ENCODE measurements at regions not wholly inside any gene's neighbourhood (a gene's known extent, or its start where the extent isn't known, plus 50 kb on each side); places are given as distances from the start of the nearest gene placed in this dataset.

DNA sequence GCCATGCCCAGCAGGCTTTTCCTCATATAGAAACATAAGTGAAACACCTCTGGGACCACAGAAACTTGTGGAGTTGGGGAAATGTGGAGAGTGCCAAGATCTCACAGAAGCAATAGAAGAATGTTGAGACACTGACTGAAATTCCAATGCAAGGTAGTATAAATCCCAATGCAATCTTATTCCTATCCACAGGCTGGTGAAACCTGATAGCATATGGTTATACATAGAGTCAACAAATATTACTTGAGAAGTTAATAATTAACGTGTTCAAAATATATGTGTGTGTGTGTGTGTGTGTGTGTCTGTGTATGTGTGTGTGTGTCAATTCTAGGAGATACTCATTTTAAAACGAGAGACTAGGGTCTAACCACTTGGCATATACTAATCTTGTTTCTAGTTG lies 776.8 kb upstream of the ACVR2A start:
- Mint-ChIP-seq H3K27me3 (ENCODE audit: unreplicated experiment) (no peaks in the 10 kb centered on the region), H3K9me3 (ENCODE audit: unreplicated experiment) (peaks cover 3% of the 10 kb centered on the region), H3K4me1 (ENCODE audit: unreplicated experiment) (no peaks in the 10 kb centered on the region), H3K4me3 (ENCODE audit: unreplicated experiment) (no peak overlapping the region), H3K27ac (ENCODE audit: unreplicated experiment) (no peak overlapping the region), H3K36me3 (ENCODE audit: unreplicated experiment) (no peaks in the 10 kb centered on the region)
- no peak for TF ChIP-seq CTCF (IDR thresholded peaks at IDR 0.05)
- DNase-seq (ENCODE audit: extremely low spot score, unreplicated experiment), result no peak

- Mint-ChIP-seq H3K27me3 (ENCODE audit: unreplicated experiment) (no peaks in the 10 kb centered on the region), H3K4me1 (ENCODE audit: unreplicated experiment) (no peaks in the 10 kb centered on the region), H3K4me3 (ENCODE audit: unreplicated experiment) (no peak overlapping the region), H3K27ac (ENCODE audit: unreplicated experiment) (no peak overlapping the region), H3K36me3 (ENCODE audit: unreplicated experiment) (no peaks in the 10 kb centered on the region), H3K9me3 (ENCODE audit: unreplicated experiment) (peaks cover 3% of the 10 kb centered on the region)
- TF ChIP-seq CTCF (IDR thresholded peaks at IDR 0.05), result no peak
- no peak for DNase-seq (ENCODE audit: extremely low spot score, unreplicated experiment)
Observed at GRCh38 chr2:147067136-147067535, 777.7 kb upstream of the ACVR2A start.

GRCh38 chr2:147062073-147062472 lies 782.8 kb upstream of the ACVR2A start:
- no peaks in the 10 kb centered on the region for H3K27me3 Mint-ChIP-seq (ENCODE audit: unreplicated experiment)
- H3K4me1 Mint-ChIP-seq (ENCODE audit: unreplicated experiment), result no peaks in the 10 kb centered on the region
- no peaks in the 10 kb centered on the region for H3K36me3 Mint-ChIP-seq (ENCODE audit: unreplicated experiment)
- no peak overlapping the region for H3K27ac Mint-ChIP-seq (ENCODE audit: unreplicated experiment)
- peaks cover 3% of the 10 kb centered on the region for H3K9me3 Mint-ChIP-seq (ENCODE audit: unreplicated experiment)
- TF ChIP-seq CTCF (IDR thresholded peaks at IDR 0.05), result no peak
- no peak overlapping the region for H3K4me3 Mint-ChIP-seq (ENCODE audit: unreplicated experiment)
- no peak for DNase-seq (ENCODE audit: extremely low spot score, unreplicated experiment)

DNA sequence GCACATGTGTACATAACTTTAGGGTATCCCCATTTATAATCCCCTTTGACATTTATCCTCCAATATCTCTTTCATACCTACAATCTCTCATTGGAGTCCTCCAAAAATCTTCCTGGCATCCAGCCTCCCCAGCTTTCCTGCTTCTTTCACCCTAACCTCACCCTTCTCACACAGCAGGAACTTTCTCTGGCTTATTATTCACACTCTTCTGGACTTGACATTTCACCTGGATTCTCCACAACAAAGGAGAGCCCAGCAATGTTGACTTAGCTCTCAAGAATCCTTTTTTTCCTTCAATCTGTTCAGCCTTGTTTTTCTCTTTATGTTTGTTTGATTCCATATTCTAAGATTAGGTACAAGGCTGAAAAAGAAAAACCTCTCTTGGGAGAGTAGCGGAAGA lies 783.6 kb upstream of the ACVR2A start:
- Mint-ChIP-seq H3K27ac (ENCODE audit: unreplicated experiment) (no peak overlapping the region), H3K4me1 (ENCODE audit: unreplicated experiment) (no peaks in the 10 kb centered on the region), H3K27me3 (ENCODE audit: unreplicated experiment) (no peaks in the 10 kb centered on the region), H3K9me3 (ENCODE audit: unreplicated experiment) (peaks cover 3% of the 10 kb centered on the region), H3K4me3 (ENCODE audit: unreplicated experiment) (no peak overlapping the region), H3K36me3 (ENCODE audit: unreplicated experiment) (no peaks in the 10 kb centered on the region)
- no peak for DNase-seq (ENCODE audit: extremely low spot score, unreplicated experiment)
- TF ChIP-seq CTCF (IDR thresholded peaks at IDR 0.05), result no peak

- no peaks in the 10 kb centered on the region for H3K27me3 Mint-ChIP-seq (ENCODE audit: unreplicated experiment)
Observed at GRCh38 chr2:147057892-147058490, 786.8 kb upstream of the ACVR2A start.

More at GRCh38 chr2:147057892-147058490, 786.8 kb upstream of the ACVR2A start:
- H3K36me3 Mint-ChIP-seq (ENCODE audit: unreplicated experiment), result no peaks in the 10 kb centered on the region
- no peak overlapping the region for H3K27ac Mint-ChIP-seq (ENCODE audit: unreplicated experiment)
- H3K9me3 Mint-ChIP-seq (ENCODE audit: unreplicated experiment), result peaks cover 4% of the 10 kb centered on the region
- no peak for TF ChIP-seq CTCF (IDR thresholded peaks at IDR 0.05)
- no peak overlapping the region for H3K4me3 Mint-ChIP-seq (ENCODE audit: unreplicated experiment)
- no peaks in the 10 kb centered on the region for H3K4me1 Mint-ChIP-seq (ENCODE audit: unreplicated experiment)
- no peak for DNase-seq (ENCODE audit: extremely low spot score, unreplicated experiment)

All from osteocyte (in vitro differentiated cells).